ENCODE measurements at regions not wholly inside any gene's neighbourhood (a gene's known extent, or its start where the extent isn't known, plus 50 kb on each side); places are given as distances from the start of the nearest gene placed in this dataset.
"Not testable (repeated sequence)": the region's sequence is repeated elsewhere in the genome, so short reads cannot be mapped to it uniquely, and the experiment has no call there.

- in situ Hi-C loops (cut with HindIII; ENCODE audit: low pct_unique_long_range_greater_than_20kb, low sequenced_read_pairs): no loop called here
- DNase-seq (ENCODE audit: low read depth in 1 of 2, low spot score in 1 of 2): no peak
- TF ChIP-seq JUND (IDR thresholded peaks at IDR 0.05; ENCODE audit: low read depth): no peak
These were observed 89.2 kb upstream of the MARK1 start for GRCh38 chr1:220438741-220439140.

DNA sequence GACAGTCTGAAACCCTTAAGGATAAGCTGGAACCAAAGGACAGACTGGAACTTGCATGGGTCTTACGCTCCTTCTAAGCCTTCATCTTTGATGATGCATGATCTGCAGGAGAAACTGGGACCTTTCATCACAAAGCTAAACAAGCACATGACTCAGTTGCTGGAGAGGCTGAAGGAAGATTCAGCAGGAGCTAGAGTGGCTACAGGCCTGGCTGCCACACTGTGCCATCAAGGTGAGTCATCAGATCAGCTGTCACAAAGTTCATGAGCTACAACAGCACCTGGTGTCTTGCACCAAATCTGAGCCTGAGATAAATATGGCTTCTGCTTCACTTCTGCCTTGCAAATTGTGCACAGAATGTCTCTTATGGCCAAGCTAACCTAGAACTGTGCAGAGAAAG, 95.5 kb upstream of the MARK1 start:
- in situ Hi-C loops (cut with HindIII; ENCODE audit: low pct_unique_long_range_greater_than_20kb, low sequenced_read_pairs): no loop called here
- no peak for DNase-seq (ENCODE audit: low read depth in 1 of 2, low spot score in 1 of 2)
- no peak for TF ChIP-seq JUND (IDR thresholded peaks at IDR 0.05; ENCODE audit: low read depth)

DNA sequence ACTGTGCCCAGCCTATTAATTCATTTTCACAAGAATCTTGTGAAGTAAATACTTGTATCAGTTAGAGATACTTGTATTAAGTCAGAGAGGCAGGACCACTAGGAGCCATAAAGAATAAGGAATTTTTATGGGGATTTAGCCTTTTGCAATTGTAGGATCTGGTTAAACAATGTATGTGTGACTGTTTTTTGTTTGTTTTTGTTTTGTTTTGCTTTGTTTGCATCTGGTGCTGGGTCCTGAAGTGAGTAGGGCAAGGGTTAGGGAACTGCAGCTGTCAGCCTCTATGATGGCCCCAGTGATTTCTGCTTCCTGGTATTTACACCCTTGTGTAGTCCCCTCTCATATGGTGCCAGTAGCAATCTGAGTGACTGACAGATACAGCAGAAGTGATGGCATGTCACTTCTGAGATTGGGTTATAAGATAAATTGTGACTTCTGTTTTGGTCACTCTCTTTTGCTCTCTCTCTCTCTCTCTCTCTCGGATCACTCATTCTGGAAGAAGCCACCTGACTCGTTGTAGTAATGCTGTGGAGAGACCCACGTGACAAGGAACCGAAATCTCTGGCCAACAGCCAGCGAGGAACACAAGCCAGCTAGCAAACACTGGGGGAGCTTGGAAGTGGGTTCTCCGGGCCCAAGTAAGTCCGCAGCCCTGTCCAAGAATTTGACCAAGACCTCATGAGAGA, 96.2 kb upstream of the MARK1 start:
- no peak for TF ChIP-seq JUND (IDR thresholded peaks at IDR 0.05; ENCODE audit: low read depth)
- in situ Hi-C loops (cut with HindIII; ENCODE audit: low pct_unique_long_range_greater_than_20kb, low sequenced_read_pairs): no loop called here
- no peak for DNase-seq (ENCODE audit: low read depth in 1 of 2, low spot score in 1 of 2)

DNA sequence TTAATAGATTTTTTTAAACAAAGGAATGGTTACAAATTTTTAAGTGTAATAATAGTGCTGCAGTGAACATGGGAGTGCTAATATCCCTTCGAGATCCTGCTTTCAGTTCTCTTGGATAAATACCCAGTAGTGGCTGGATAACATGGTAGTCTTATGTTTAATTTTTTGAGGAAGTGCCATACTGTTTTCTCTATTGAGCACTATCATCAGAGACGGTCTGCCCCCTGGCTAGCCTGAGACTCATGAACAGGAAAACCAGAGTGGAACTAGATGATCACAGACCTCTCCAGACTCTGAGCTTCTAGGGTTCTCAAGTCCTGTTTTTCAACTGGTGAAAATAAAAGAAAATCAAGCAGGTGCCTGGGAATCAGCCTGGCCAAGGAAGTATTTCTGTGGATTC, 97.3 kb upstream of the MARK1 start:
- TF ChIP-seq JUND (IDR thresholded peaks at IDR 0.05; ENCODE audit: low read depth): no peak
- no peak for DNase-seq (ENCODE audit: low read depth in 1 of 2, low spot score in 1 of 2)
- in situ Hi-C loops (cut with HindIII; ENCODE audit: low pct_unique_long_range_greater_than_20kb, low sequenced_read_pairs): no loop called here

DNA sequence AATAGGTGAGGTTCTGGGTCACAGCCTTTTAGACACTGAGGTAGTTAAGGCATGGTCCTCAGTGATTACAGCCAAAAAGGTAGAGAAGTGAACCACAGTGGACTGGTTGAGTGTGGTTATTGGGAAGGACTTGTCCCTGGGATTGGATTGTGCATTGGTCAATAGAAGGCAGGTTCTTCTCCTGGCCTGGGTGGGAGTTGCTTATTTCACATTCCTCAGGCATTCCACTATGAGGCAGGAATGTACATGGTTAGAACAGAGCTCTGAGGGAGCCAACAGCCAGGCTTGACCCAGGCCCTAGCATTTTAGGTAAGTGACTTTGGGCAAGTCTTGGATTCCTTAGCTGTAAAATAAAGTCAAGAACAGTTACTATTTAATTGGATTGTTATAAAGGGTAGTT, 97.9 kb upstream of the MARK1 start:
- DNase-seq (ENCODE audit: low read depth in 1 of 2, low spot score in 1 of 2): peak; percentile 18 to 63
- TF ChIP-seq JUND (IDR thresholded peaks at IDR 0.05; ENCODE audit: low read depth): no peak
- in situ Hi-C loops (cut with HindIII; ENCODE audit: low pct_unique_long_range_greater_than_20kb, low sequenced_read_pairs): no loop called here

- DNase-seq (ENCODE audit: low read depth in 1 of 2, low spot score in 1 of 2): no peak
- no peak for TF ChIP-seq JUND (IDR thresholded peaks at IDR 0.05; ENCODE audit: low read depth)
- in situ Hi-C loops (cut with HindIII; ENCODE audit: low pct_unique_long_range_greater_than_20kb, low sequenced_read_pairs): no loop called here
These were observed 100.9 kb upstream of the MARK1 start for GRCh38 chr1:220426989-220427388.

DNA sequence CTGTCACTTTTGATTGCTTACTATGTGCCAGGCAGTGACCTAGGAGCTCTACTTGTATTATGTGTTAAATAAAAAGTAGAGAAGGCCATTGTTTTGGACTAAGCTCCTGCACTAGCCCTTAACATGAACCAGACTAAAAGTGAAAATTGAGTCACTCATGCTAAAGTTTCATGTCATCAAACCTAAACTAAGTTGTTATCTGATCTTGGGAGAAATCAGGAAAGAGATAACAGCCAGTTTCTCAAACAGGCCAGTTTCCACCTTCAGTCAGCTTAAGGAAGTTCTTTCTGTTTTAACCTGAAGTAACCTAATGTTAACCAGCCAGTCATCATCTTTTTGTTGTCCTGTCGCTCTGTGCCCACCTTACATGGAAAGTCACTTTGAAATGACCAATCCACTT, 102.1 kb upstream of the MARK1 start:
- TF ChIP-seq JUND (IDR thresholded peaks at IDR 0.05; ENCODE audit: low read depth): no peak
- in situ Hi-C loops (cut with HindIII; ENCODE audit: low pct_unique_long_range_greater_than_20kb, low sequenced_read_pairs): no loop called here
- no peak for DNase-seq (ENCODE audit: low read depth in 1 of 2, low spot score in 1 of 2)

GRCh38 chr1:220421508-220421907, 106.4 kb upstream of the MARK1 start:
- in situ Hi-C loops (cut with HindIII; ENCODE audit: low pct_unique_long_range_greater_than_20kb, low sequenced_read_pairs): no loop called here
- TF ChIP-seq JUND (IDR thresholded peaks at IDR 0.05; ENCODE audit: low read depth): no peak
- DNase-seq (ENCODE audit: low read depth in 1 of 2, low spot score in 1 of 2): no peak

DNA sequence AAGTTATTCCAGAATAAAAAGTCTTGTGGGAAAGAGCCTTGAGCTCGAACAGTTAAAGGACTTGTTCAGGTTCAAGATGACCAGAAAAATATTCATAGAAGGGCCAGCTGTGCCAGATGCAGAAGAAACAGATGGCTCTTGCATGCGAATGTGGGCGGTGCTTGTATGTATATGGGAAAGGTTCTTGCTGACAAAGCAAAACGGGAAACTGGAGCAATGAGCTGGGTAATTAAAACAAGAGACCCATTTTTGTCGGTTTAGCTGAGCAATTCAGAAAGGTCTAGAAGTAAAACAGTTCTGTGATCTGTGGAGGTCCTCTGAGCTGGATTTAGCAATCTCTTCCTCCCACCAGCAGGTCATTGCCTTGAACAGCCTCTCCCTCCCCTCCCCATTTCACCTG, 107.2 kb upstream of the MARK1 start:
- no peak for TF ChIP-seq JUND (IDR thresholded peaks at IDR 0.05; ENCODE audit: low read depth)
- in situ Hi-C loops (cut with HindIII; ENCODE audit: low pct_unique_long_range_greater_than_20kb, low sequenced_read_pairs): no loop called here
- DNase-seq (ENCODE audit: low read depth in 1 of 2, low spot score in 1 of 2): no peak

- in situ Hi-C loops (cut with HindIII; ENCODE audit: low pct_unique_long_range_greater_than_20kb, low sequenced_read_pairs); DNase-seq (ENCODE audit: low read depth in 1 of 2, low spot score in 1 of 2): not testable (repeated sequence)
These were observed 115.6 kb upstream of the MARK1 start for GRCh38 chr1:220412382-220412781.

DNA sequence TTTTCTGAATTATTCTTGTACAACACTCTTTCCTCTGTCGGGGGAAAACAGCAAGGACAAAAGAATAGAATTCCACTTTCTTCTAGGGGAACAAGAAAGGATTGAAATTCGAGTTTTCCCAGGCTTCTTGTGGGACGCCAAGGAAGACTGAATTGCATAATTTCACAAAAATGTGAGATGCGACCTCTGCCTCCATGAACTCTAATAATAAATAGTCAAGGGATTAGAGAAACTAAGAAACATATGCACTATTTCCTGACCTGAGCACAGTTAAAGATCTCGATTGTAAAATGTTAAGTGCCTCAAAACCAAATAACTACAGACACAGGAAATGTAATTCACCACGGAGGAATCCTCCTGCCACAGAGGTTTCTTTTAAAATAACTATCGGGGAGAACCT, 117.3 kb upstream of the MARK1 start:
- in situ Hi-C loops (cut with HindIII; ENCODE audit: low pct_unique_long_range_greater_than_20kb, low sequenced_read_pairs): no loop called here
- DNase-seq (ENCODE audit: low read depth in 1 of 2, low spot score in 1 of 2): no peak
- no peak for TF ChIP-seq JUND (IDR thresholded peaks at IDR 0.05; ENCODE audit: low read depth)

- DNase-seq (ENCODE audit: low read depth in 1 of 2, low spot score in 1 of 2): no peak
- in situ Hi-C loops (cut with HindIII; ENCODE audit: low pct_unique_long_range_greater_than_20kb, low sequenced_read_pairs): no loop called here
- TF ChIP-seq JUND (IDR thresholded peaks at IDR 0.05; ENCODE audit: low read depth): no peak
These were observed 118.0 kb upstream of the MARK1 start for GRCh38 chr1:220409771-220410595.

GRCh38 chr1:220407191-220407590, 120.7 kb upstream of the MARK1 start:
- TF ChIP-seq JUND (IDR thresholded peaks at IDR 0.05; ENCODE audit: low read depth): no peak
- DNase-seq (ENCODE audit: low read depth in 1 of 2, low spot score in 1 of 2): no peak
- in situ Hi-C loops (cut with HindIII; ENCODE audit: low pct_unique_long_range_greater_than_20kb, low sequenced_read_pairs): no loop called here

All from T47D (cell line).